PC-9 (cell line): ENCODE measurements at regions not wholly inside any gene's neighbourhood (a gene's known extent, or its start where the extent isn't known, plus 50 kb on each side); places are given as distances from the start of the nearest gene placed in this dataset.

ENCODE experiments used
- BruUV-seq: library from RNA; stranded (reverse); fragments of 400-500 nt; replicated peaks from 2 replicates; lab custom pipeline; 2021; lab: Mats Ljungman, UMichigan
- CTCF ChIA-PET: fragments of 300-600 bp; sonication (Branson Sonifier 250); formaldehyde crosslinking; loops from one replicate; lab custom pipeline; 2022; ENCODE audit warnings: antibody characterized with exemption; lab: Charles Lee
- POLR2A ChIA-PET: fragments of 300-600 bp; sonication (Branson Sonifier 250); formaldehyde crosslinking; loops from one replicate; lab custom pipeline; 2022; ENCODE audit warnings: antibody characterized with exemption; ENCODE audit not compliant: unreplicated experiment; lab: Charles Lee
- DNase-seq, 2 experiments: peaks; one replicate each; pipeline versions ENCODE4 v3.0.0 to v3.0.0-alpha.2; 2015 to 2022; ENCODE audit warnings: mixed read lengths in 1 of 2
- H2AFZ ChIP-seq: fragments of 200-600 bp; sonication (generic); 2 replicates; pipeline ENCODE4 v1.8.1; 2017; ENCODE audit warnings: antibody characterized with exemption
- H3F3A ChIP-seq: fragments of 200-600 bp; sonication (generic); 2 replicates; pipeline ENCODE4 v1.8.1; 2017; ENCODE audit warnings: antibody characterized with exemption, mild to moderate bottlenecking, low read depth; ENCODE audit not compliant: insufficient read depth
- H3K27ac ChIP-seq: fragments of 200-600 bp; sonication (generic); 2 replicates; pipeline ENCODE4 v1.6.1; 2016; ENCODE audit warnings: mixed run types
- H3K27me3 ChIP-seq: fragments of 200-600 bp; sonication (generic); 2 replicates; pipeline ENCODE4 v1.6.1; 2016; ENCODE audit warnings: low read depth, mixed run types; ENCODE audit not compliant: insufficient read depth
- H3K36me3 ChIP-seq: fragments of 200-600 bp; sonication (generic); 2 replicates; pipeline ENCODE4 v1.6.1; 2016; ENCODE audit warnings: low read depth, mixed run types
- H3K4me1 ChIP-seq: fragments of 200-600 bp; sonication (generic); replicated peaks from 2 replicates; pipeline ENCODE4 v1.6.1; 2016; ENCODE audit warnings: mixed run types; ENCODE audit not compliant: insufficient read depth
- H3K4me2 ChIP-seq: fragments of 200-600 bp; sonication (generic); 2 replicates; pipeline ENCODE4 v1.6.1; 2017; ENCODE audit warnings: mixed run types
- H3K4me3 ChIP-seq: fragments of 200-600 bp; sonication (generic); 2 replicates; pipeline ENCODE4 v1.6.1; 2016; ENCODE audit warnings: mixed run types
- H3K79me2 ChIP-seq: fragments of 200-600 bp; sonication (generic); 2 replicates; pipeline ENCODE4 v1.6.1; 2017; ENCODE audit warnings: low read depth, mixed run types
- H3K9me2 ChIP-seq: fragments of 200-600 bp; sonication (generic); 2 replicates; pipeline ENCODE4 v1.8.1; 2017; ENCODE audit warnings: mild to moderate bottlenecking; ENCODE audit not compliant: insufficient read depth
- H3K9me3 ChIP-seq: fragments of 200-600 bp; sonication (generic); 2 replicates; pipeline ENCODE4 v1.8.1; 2016; ENCODE audit warnings: low read depth; ENCODE audit not compliant: insufficient read depth
- H4K20me1 ChIP-seq: fragments of 200-600 bp; sonication (generic); 2 replicates; pipeline ENCODE4 v1.8.1; 2017; ENCODE audit not compliant: insufficient read depth
- EZH2 ChIP-seq: fragments of 200-600 bp; sonication (generic); IDR thresholded peaks from 2 replicates; pipeline ENCODE4 v1.8.0; 2017; ENCODE audit warnings: antibody characterized with exemption, low read depth
- intact Hi-C: fragments of 100-400 bp; cut with micrococcal nuclease; formaldehyde crosslinking; loops from one replicate; pipeline ENCODE4 v1.10.0; 2022; ENCODE audit not compliant: unreplicated experiment
- TF ChIP-seq, protein P1 (sequence below): fragments of 200-600 bp; sonication (generic); conservative IDR thresholded peaks from 2 replicates; pipeline ENCODE4 v1.6.1; 2017; ENCODE audit warnings: mixed run types, antibody characterized with exemption, mild to moderate bottlenecking, moderate library complexity

DNA sequence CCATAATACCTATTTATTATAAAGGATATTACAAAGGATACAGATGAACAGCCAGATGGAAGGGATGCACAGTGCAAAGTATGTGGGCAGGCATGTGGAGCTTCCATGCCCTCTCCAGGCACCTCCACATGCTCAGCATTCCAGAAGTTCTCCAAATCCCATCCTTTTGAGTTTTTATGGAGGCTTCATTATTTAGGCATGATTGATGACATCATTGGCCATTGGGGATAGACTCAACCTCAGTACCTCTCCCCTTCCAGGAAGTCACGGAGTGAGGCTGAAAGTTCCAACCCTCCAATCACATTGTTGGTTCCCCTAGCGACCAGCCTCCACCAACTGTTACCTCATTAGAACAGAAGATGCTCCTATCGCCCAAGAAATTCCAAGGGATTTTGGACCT, 156.4 kb downstream of the ATP23 start:
- no peak for DNase-seq
- no peaks in the 10 kb centered on the region for H3K4me1 ChIP-seq
- ChIA-PET POLR2A (no interaction called here), CTCF (no interaction called here)
- H3K79me2 ChIP-seq: no peaks in the 10 kb centered on the region
- intact Hi-C loops: no loop called here
- H3F3A ChIP-seq: no peaks in the 10 kb centered on the region
- H3K27me3 ChIP-seq: no peaks in the 10 kb centered on the region
- H3K36me3 ChIP-seq: no peaks in the 10 kb centered on the region
- BruUV-seq: no TSS peak
- H2AFZ ChIP-seq: no peak overlapping the region
- H3K27ac ChIP-seq: no peak overlapping the region
- no peak for TF ChIP-seq EZH2
- TF ChIP-seq, protein P1, sequence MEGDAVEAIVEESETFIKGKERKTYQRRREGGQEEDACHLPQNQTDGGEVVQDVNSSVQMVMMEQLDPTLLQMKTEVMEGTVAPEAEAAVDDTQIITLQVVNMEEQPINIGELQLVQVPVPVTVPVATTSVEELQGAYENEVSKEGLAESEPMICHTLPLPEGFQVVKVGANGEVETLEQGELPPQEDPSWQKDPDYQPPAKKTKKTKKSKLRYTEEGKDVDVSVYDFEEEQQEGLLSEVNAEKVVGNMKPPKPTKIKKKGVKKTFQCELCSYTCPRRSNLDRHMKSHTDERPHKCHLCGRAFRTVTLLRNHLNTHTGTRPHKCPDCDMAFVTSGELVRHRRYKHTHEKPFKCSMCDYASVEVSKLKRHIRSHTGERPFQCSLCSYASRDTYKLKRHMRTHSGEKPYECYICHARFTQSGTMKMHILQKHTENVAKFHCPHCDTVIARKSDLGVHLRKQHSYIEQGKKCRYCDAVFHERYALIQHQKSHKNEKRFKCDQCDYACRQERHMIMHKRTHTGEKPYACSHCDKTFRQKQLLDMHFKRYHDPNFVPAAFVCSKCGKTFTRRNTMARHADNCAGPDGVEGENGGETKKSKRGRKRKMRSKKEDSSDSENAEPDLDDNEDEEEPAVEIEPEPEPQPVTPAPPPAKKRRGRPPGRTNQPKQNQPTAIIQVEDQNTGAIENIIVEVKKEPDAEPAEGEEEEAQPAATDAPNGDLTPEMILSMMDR: no peak
- H3K9me2 ChIP-seq: no peaks in the 10 kb centered on the region
- no peak overlapping the region for H3K4me3 ChIP-seq
- no peaks in the 10 kb centered on the region for H4K20me1 ChIP-seq
- no peaks in the 10 kb centered on the region for H3K9me3 ChIP-seq
- H3K4me2 ChIP-seq: no peak overlapping the region

DNA sequence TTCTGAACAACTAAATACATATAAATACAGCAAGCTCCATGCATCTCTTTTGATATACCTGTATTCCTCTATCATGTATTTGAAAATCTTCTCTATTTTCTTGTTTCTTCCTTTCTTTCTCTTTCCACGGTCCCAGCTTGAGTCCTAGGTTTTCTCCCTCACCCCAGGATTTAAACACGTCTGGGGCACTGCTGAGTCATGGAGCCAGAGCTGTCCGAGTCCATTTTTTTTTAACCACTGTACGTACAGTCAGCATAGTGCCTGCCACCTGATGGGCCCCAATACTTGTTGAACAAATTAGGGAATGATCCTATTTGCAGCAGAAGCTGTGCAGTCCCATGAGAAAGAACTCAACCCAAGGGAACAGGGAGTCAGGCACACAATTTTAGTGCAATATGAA, 158.1 kb downstream of the ATP23 start:
- no peak for TF ChIP-seq EZH2
- TF ChIP-seq, protein P1: no peak
- Histone ChIP-seq H4K20me1 (no peaks in the 10 kb centered on the region), H3K4me3 (no peak overlapping the region), H3K9me2 (no peaks in the 10 kb centered on the region), H3F3A (no peaks in the 10 kb centered on the region), H3K27me3 (no peaks in the 10 kb centered on the region), H3K4me1 (no peaks in the 10 kb centered on the region), H3K36me3 (no peaks in the 10 kb centered on the region), H3K79me2 (no peaks in the 10 kb centered on the region), H3K9me3 (no peaks in the 10 kb centered on the region), H3K4me2 (no peak overlapping the region), H2AFZ (no peak overlapping the region), H3K27ac (no peak overlapping the region)
- DNase-seq: no peak
- no TSS peak for BruUV-seq
- ChIA-PET POLR2A (no interaction called here), CTCF (no interaction called here)
- intact Hi-C loops: no loop called here

DNA sequence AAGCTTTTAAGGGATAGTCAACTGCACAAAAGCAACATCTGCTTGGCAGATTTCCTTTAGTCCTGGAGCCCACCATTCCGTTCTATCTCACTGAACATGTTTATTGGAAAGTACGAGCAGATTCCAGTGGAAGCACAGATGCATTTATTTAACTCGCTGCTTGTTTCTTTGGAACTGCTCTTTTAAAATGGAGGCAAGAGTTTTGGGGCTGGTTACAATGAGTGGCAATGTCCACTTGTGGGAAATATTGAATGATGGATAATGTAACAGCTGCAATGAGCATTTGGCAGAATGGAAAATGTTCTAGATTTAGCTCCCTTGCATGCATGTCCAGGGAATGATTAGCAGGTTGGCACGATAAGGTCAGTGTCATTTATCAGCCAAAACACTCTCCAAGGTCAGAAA, 163.0 kb downstream of the ATP23 start:
- H2AFZ ChIP-seq: no peak overlapping the region
- no peaks in the 10 kb centered on the region for H4K20me1 ChIP-seq
- no peaks in the 10 kb centered on the region for H3K9me3 ChIP-seq
- H3K27ac ChIP-seq: no peak overlapping the region
- POLR2A ChIA-PET: no interaction called here
- H3K36me3 ChIP-seq: no peaks in the 10 kb centered on the region
- H3K27me3 ChIP-seq: no peaks in the 10 kb centered on the region
- intact Hi-C loops: no loop called here
- H3K79me2 ChIP-seq: no peaks in the 10 kb centered on the region
- H3K9me2 ChIP-seq: no peaks in the 10 kb centered on the region
- H3K4me3 ChIP-seq: no peak overlapping the region
- H3K4me2 ChIP-seq: no peak overlapping the region
- H3F3A ChIP-seq: no peaks in the 10 kb centered on the region
- BruUV-seq: no TSS peak
- H3K4me1 ChIP-seq: no peaks in the 10 kb centered on the region
- TF ChIP-seq, protein P1: no peak
- TF ChIP-seq EZH2: no peak
- CTCF ChIA-PET: no interaction called here
- no peak for DNase-seq
